Hematopoietic multipotent progenitor cell treated with erythropoietin and hydrocortisone succinate and interleukin-3 and kit ligand, for 15 days (in vitro differentiated cells): ENCODE measurements at regions not wholly inside any gene's neighbourhood (a gene's known extent, or its start where the extent isn't known, plus 50 kb on each side); places are given as distances from the start of the nearest gene placed in this dataset.

Experiments used
- DNase-seq: peaks from one replicate; pipeline ENCODE4 v3.0.0-alpha.2; 2015; ENCODE audit warnings: low spot score

- no peak for DNase-seq
Measured at GRCh38 chr3:188940573-188940932, 231.2 kb upstream of the TPRG1 start.

GRCh38 chr3:188941103-188941502 is 230.7 kb upstream of the TPRG1 start:
- no peak for DNase-seq

- no peak for DNase-seq
Measured at GRCh38 chr3:188942191-188942590, 229.6 kb upstream of the TPRG1 start.

GRCh38 chr3:188943591-188943990 is 228.2 kb upstream of the TPRG1 start:
- no peak for DNase-seq

GRCh38 chr3:188944108-188944507 is 227.7 kb upstream of the TPRG1 start:
- no peak for DNase-seq

GRCh38 chr3:188946351-188947240 is 225.2 kb upstream of the TPRG1 start:
- DNase-seq, result no peak

- DNase-seq, result no peak
Measured at GRCh38 chr3:188947401-188948280, 224.1 kb upstream of the TPRG1 start.

- DNase-seq, result no peak
Measured at GRCh38 chr3:188948281-188948996, 223.3 kb upstream of the TPRG1 start.

GRCh38 chr3:188948997-188949389 is 222.8 kb upstream of the TPRG1 start:
- DNase-seq, result no peak

- DNase-seq, result no peak
Measured at GRCh38 chr3:188949456-188949855, 222.3 kb upstream of the TPRG1 start.

- no peak for DNase-seq
Measured at GRCh38 chr3:188949996-188950395, 221.8 kb upstream of the TPRG1 start.

- no peak for DNase-seq
Measured at GRCh38 chr3:188950832-188951489, 220.8 kb upstream of the TPRG1 start.

- DNase-seq, result no peak
Measured at GRCh38 chr3:188951734-188952133, 220.0 kb upstream of the TPRG1 start.

- peak; percentile 37 for DNase-seq
Measured at GRCh38 chr3:188954590-188955208, 217.1 kb upstream of the TPRG1 start.

GRCh38 chr3:188955919-188956318 is 215.9 kb upstream of the TPRG1 start:
- DNase-seq, result no peak

- DNase-seq, result peak; percentile 17
Measured at GRCh38 chr3:188956839-188957489, 214.8 kb upstream of the TPRG1 start.

- DNase-seq, result no peak
Measured at GRCh38 chr3:188959013-188959412, 212.8 kb upstream of the TPRG1 start.

- no peak for DNase-seq
Measured at GRCh38 chr3:188962253-188963247, 209.2 kb upstream of the TPRG1 start.

- DNase-seq, result no peak
Measured at GRCh38 chr3:188964957-188965356, 206.8 kb upstream of the TPRG1 start.

- DNase-seq, result no peak
Measured at GRCh38 chr3:188972310-188972709, 199.5 kb upstream of the TPRG1 start.
